ENCODE measurements at regions not wholly inside any gene's neighbourhood (a gene's known extent, or its start where the extent isn't known, plus 50 kb on each side); places are given as distances from the start of the nearest gene placed in this dataset.
A peak's percentile ranks its signal among the peaks of the same experiment; 100 is the strongest.

GRCh38 chr14:80336608-80337106 lies 125.4 kb upstream of the DIO2 start:
- no peak overlapping the region for H3K4me3 ChIP-seq (replicated peaks in 1 of 2; ENCODE audit: low read depth in 2 of 2, low read length in 2 of 2)
- no peak for DNase-seq (ENCODE audit: low read depth in 2 of 2)
- TF ChIP-seq, protein P1, sequence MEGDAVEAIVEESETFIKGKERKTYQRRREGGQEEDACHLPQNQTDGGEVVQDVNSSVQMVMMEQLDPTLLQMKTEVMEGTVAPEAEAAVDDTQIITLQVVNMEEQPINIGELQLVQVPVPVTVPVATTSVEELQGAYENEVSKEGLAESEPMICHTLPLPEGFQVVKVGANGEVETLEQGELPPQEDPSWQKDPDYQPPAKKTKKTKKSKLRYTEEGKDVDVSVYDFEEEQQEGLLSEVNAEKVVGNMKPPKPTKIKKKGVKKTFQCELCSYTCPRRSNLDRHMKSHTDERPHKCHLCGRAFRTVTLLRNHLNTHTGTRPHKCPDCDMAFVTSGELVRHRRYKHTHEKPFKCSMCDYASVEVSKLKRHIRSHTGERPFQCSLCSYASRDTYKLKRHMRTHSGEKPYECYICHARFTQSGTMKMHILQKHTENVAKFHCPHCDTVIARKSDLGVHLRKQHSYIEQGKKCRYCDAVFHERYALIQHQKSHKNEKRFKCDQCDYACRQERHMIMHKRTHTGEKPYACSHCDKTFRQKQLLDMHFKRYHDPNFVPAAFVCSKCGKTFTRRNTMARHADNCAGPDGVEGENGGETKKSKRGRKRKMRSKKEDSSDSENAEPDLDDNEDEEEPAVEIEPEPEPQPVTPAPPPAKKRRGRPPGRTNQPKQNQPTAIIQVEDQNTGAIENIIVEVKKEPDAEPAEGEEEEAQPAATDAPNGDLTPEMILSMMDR (IDR thresholded peaks at IDR 0.05; ENCODE audit: low read depth, low read length) = no peak

GRCh38 chr14:80325688-80326087 lies 114.4 kb upstream of the DIO2 start:
- no peak overlapping the region for H3K4me3 ChIP-seq (replicated peaks in 1 of 2; ENCODE audit: low read depth in 2 of 2, low read length in 2 of 2)
- no peak for DNase-seq (ENCODE audit: low read depth in 2 of 2)
- TF ChIP-seq, protein P1 (IDR thresholded peaks at IDR 0.05; ENCODE audit: low read depth, low read length) = no peak

DNA sequence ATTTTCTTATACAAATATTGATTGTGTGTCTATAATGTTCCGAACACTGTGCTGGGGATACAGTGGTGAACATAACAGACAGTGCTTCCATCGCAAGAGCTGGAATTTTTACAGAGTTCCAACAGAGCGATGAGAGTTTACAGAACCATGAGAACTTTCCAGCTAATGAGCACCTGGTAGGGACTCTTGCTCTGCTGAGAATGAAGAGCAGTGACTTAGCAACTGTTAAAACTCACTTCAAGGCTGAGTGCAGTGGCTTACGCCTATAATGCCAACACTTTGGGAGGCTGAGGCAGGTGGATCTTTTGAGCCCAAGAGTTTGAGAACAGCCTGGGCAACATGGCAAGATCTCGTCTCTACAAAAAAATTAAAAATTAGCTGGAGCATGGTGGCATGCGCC lies 113.8 kb upstream of the DIO2 start:
- no peak for DNase-seq (ENCODE audit: low read depth in 2 of 2)
- TF ChIP-seq, protein P1 (IDR thresholded peaks at IDR 0.05; ENCODE audit: low read depth, low read length) = no peak
- no peak overlapping the region for H3K4me3 ChIP-seq (replicated peaks in 1 of 2; ENCODE audit: low read depth in 2 of 2, low read length in 2 of 2)

DNA sequence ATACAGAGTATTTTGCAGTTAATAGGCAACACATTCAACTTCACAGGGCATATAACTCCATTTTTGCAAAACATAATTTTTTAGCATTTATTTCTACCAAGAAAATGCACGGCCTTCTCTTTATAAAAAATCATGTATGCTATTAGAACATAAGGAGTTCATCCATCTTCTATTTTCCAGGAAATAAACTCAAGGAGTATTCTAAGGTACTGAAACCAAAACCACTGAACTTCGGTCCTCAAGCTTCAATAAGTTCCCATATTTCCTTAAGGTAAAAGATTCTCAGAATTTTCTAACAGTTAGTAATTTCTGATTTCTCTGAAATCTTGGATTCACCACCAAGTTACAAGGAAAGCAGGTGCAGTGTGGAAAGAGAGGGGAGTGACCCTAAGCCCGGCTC lies 113.3 kb upstream of the DIO2 start:
- TF ChIP-seq, protein P1 (IDR thresholded peaks at IDR 0.05; ENCODE audit: low read depth, low read length) = no peak
- H3K4me3 ChIP-seq (replicated peaks in 1 of 2; ENCODE audit: low read depth in 2 of 2, low read length in 2 of 2) = no peak overlapping the region
- no peak for DNase-seq (ENCODE audit: low read depth in 2 of 2)

DNA sequence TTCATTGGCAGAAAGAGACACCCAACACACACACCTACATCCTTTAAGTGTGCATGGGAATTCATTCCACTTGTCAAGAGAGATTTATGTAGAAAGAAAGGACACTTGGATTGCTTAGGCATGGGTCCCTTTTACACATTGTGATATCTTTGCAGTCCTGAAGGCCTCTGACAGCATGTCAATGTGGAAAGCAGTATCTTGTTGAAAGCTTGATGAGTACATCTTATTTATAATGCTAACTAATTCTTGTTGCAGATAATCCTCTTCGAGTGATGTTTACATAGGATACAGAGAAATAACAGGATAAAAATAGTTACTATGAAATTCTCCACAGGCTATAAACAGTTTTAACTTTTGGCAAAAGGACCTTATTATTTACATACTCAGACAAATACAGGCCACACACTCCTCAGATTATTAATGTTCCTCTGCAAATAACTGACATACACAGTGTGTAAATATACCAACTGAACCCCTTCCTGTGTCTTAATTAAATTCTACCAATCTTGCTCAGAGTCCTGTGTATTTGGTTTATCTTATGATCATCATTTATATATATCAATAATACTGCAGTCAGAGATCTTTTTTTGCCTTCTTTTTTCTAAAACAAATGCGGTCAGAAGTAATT lies 111.8 kb upstream of the DIO2 start:
- no peak overlapping the region for H3K4me3 ChIP-seq (replicated peaks in 1 of 2; ENCODE audit: low read depth in 2 of 2, low read length in 2 of 2)
- no peak for DNase-seq (ENCODE audit: low read depth in 2 of 2)
- TF ChIP-seq, protein P1 (IDR thresholded peaks at IDR 0.05; ENCODE audit: low read depth, low read length) = no peak

- peak in 1 of 2 donors; percentile 45 for DNase-seq (ENCODE audit: low read depth in 2 of 2)
These were observed 105.1 kb upstream of the DIO2 start for GRCh38 chr14:80316441-80316840.

More at GRCh38 chr14:80316441-80316840, 105.1 kb upstream of the DIO2 start:
- TF ChIP-seq, protein P1 (IDR thresholded peaks at IDR 0.05; ENCODE audit: low read depth, low read length) = no peak
- H3K4me3 ChIP-seq (replicated peaks in 1 of 2; ENCODE audit: low read depth in 2 of 2, low read length in 2 of 2) = no peak overlapping the region

Data from cardiac fibroblast (primary cell).